ENCODE measurements at regions not wholly inside any gene's neighbourhood (a gene's known extent, or its start where the extent isn't known, plus 50 kb on each side); places are given as distances from the start of the nearest gene placed in this dataset.

DNA sequence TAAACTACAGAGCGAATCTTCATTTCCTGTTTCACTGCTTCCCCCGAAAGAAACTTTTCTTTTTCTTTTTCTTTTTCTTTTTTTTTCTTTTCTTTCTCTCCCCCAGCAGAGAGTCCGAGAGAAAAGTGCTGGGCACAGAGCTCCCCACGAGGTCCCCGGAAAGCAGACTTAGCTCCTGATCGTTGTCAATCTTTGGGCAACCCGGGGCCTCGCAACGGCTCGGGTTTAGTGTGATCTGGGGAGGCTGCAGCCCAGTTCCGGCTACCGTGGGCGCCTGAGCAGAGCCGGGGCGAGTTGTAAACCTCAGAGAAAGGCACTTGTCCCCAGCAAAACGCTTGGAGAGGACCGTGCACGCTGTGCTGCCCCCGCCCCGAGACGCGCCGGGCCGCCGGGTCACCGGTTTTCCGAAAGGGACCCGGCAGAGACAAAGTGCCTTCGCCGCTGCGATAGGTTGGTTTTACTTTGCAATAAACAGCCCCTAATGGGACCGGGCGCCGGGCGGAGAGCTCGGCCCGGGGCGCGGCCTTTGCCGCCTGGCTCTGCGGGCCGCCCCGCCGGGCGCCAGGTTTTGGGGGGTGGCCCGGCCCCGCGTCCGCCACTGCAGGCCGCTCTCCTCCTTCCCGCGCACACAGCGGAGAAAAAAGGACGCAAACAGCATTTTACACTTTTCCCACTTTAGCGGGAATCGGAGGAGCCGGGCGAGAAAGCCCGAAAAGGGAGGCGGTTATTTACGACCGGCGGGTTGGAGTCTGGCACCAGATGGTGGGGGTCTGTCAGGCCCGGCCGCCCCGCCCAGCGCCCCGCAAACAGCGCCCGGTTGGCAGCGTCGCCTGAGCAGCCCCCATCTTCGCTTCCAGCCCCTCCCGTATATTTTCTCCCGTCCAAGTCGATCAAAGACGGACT, 136.0 kb downstream of the INSIG2 start:
- no peaks in the 10 kb centered on the region for H3K9me3 ChIP-seq (ENCODE audit: insufficient read depth, low read depth, low read length)
- no peaks in the 10 kb centered on the region for H4K20me1 ChIP-seq (ENCODE audit: insufficient read depth, low read length, poor library complexity, severe bottlenecking)
- H3F3A ChIP-seq (ENCODE audit: low read depth): no peaks in the 10 kb centered on the region
- no peaks in the 10 kb centered on the region for H3K9me2 ChIP-seq (replicated peaks; ENCODE audit: low read depth, low read length)
- no peaks in the 10 kb centered on the region for H3K36me3 ChIP-seq (ENCODE audit: insufficient read depth, low read length)
- no peaks in the 10 kb centered on the region for H3K4me1 ChIP-seq (ENCODE audit: insufficient read depth, low read length, poor library complexity, severe bottlenecking)
- H3K27me3 ChIP-seq (ENCODE audit: insufficient read depth, low read length, poor library complexity, severe bottlenecking): no peaks in the 10 kb centered on the region
- H3K79me2 ChIP-seq (ENCODE audit: insufficient read depth, low read length): no peaks in the 10 kb centered on the region
- H3K4me3 ChIP-seq (ENCODE audit: low read length, poor library complexity, severe bottlenecking): no peak overlapping the region
- no peak overlapping the region for H3K4me2 ChIP-seq (ENCODE audit: low read depth, low read length, poor library complexity, severe bottlenecking)
- no peak overlapping the region for H2AFZ ChIP-seq (ENCODE audit: low read length)
- TF ChIP-seq EZH2phosphoT487 (IDR thresholded peaks at IDR 0.05; ENCODE audit: borderline replicate concordance): no peak
- TF ChIP-seq, protein P1, sequence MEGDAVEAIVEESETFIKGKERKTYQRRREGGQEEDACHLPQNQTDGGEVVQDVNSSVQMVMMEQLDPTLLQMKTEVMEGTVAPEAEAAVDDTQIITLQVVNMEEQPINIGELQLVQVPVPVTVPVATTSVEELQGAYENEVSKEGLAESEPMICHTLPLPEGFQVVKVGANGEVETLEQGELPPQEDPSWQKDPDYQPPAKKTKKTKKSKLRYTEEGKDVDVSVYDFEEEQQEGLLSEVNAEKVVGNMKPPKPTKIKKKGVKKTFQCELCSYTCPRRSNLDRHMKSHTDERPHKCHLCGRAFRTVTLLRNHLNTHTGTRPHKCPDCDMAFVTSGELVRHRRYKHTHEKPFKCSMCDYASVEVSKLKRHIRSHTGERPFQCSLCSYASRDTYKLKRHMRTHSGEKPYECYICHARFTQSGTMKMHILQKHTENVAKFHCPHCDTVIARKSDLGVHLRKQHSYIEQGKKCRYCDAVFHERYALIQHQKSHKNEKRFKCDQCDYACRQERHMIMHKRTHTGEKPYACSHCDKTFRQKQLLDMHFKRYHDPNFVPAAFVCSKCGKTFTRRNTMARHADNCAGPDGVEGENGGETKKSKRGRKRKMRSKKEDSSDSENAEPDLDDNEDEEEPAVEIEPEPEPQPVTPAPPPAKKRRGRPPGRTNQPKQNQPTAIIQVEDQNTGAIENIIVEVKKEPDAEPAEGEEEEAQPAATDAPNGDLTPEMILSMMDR (conservative IDR thresholded peaks at IDR 0.05; ENCODE audit: low read length): no peak
- H3K9ac ChIP-seq (ENCODE audit: low read depth, low read length, poor library complexity, severe bottlenecking): no peak overlapping the region

DNA sequence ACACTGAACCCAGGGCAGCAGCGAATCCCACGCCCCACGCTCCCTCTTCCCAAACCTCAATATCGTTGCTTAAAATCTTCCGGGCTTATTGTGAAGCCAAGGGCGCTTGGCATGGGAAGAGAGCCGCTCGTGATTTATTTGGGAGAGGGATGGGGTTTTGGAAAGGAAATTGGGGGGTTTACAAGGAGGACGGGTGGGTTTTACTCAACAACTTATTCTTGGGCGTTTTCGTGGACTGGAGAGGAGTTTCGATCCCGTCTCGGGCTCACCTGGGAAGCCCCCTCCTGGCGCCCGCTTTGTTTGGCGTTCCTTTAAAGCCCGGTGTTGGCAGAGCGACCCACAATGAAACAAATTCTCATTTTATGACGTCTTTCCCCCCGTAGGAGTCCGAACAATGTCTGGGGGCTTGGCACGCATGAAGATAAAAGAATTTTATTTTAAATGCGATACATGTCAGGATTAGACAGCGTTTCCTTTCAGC, 135.3 kb downstream of the INSIG2 start:
- Histone ChIP-seq H3K9ac (ENCODE audit: low read depth, low read length, poor library complexity, severe bottlenecking) (no peak overlapping the region), H2AFZ (ENCODE audit: low read length) (no peak overlapping the region), H3F3A (ENCODE audit: low read depth) (no peaks in the 10 kb centered on the region), H3K4me1 (ENCODE audit: insufficient read depth, low read length, poor library complexity, severe bottlenecking) (no peaks in the 10 kb centered on the region), H3K36me3 (ENCODE audit: insufficient read depth, low read length) (no peaks in the 10 kb centered on the region), H3K27me3 (ENCODE audit: insufficient read depth, low read length, poor library complexity, severe bottlenecking) (no peaks in the 10 kb centered on the region), H3K4me2 (ENCODE audit: low read depth, low read length, poor library complexity, severe bottlenecking) (no peak overlapping the region), H4K20me1 (ENCODE audit: insufficient read depth, low read length, poor library complexity, severe bottlenecking) (no peaks in the 10 kb centered on the region), H3K9me2 (replicated peaks; ENCODE audit: low read depth, low read length) (no peaks in the 10 kb centered on the region), H3K79me2 (ENCODE audit: insufficient read depth, low read length) (no peaks in the 10 kb centered on the region), H3K9me3 (ENCODE audit: insufficient read depth, low read depth, low read length) (no peaks in the 10 kb centered on the region), H3K4me3 (ENCODE audit: low read length, poor library complexity, severe bottlenecking) (no peak overlapping the region)
- TF ChIP-seq, protein P1 (conservative IDR thresholded peaks at IDR 0.05; ENCODE audit: low read length): no peak
- no peak for TF ChIP-seq EZH2phosphoT487 (IDR thresholded peaks at IDR 0.05; ENCODE audit: borderline replicate concordance)

DNA sequence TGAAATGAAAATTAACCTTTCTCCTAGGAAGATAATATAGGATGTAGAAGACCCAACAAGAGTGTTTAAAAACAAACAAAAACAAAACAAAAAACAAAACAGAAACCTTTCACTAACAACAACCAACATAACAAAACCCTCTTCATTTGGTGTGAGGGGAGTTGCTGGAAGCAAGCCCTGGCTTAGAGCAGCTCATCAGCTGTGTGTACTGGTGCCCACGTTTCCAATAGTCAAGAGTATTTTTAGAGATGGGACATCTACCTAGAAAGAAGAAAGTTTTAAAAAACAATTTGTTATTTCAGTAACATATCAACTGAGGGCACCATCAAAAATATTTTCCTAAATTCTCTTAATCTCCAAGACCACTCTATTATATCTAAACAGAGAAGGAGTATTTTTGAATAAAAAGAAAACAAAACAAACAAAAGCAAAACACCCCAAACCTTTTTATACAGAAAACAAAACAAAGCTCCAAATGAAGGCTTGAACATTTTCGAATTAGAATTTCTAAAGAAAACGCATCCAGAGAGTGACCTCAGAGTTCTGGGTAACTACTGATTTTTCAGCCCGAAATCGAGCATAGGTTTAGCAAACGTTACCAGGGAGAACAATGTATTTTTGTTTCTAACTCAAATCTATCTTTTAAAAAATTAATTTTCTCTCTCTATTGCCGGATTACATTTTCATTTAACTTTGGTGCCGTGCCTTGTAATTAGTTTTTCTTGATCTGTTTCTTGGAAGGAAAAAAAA, 134.6 kb downstream of the INSIG2 start:
- no peaks in the 10 kb centered on the region for H3K27me3 ChIP-seq (ENCODE audit: insufficient read depth, low read length, poor library complexity, severe bottlenecking)
- no peaks in the 10 kb centered on the region for H3K79me2 ChIP-seq (ENCODE audit: insufficient read depth, low read length)
- no peak overlapping the region for H3K4me3 ChIP-seq (ENCODE audit: low read length, poor library complexity, severe bottlenecking)
- no peaks in the 10 kb centered on the region for H3F3A ChIP-seq (ENCODE audit: low read depth)
- no peak for TF ChIP-seq EZH2phosphoT487 (IDR thresholded peaks at IDR 0.05; ENCODE audit: borderline replicate concordance)
- TF ChIP-seq, protein P1 (conservative IDR thresholded peaks at IDR 0.05; ENCODE audit: low read length): no peak
- no peak overlapping the region for H3K4me2 ChIP-seq (ENCODE audit: low read depth, low read length, poor library complexity, severe bottlenecking)
- no peak overlapping the region for H2AFZ ChIP-seq (ENCODE audit: low read length)
- H3K36me3 ChIP-seq (ENCODE audit: insufficient read depth, low read length): no peaks in the 10 kb centered on the region
- no peaks in the 10 kb centered on the region for H4K20me1 ChIP-seq (ENCODE audit: insufficient read depth, low read length, poor library complexity, severe bottlenecking)
- H3K9ac ChIP-seq (ENCODE audit: low read depth, low read length, poor library complexity, severe bottlenecking): no peak overlapping the region
- no peaks in the 10 kb centered on the region for H3K9me2 ChIP-seq (replicated peaks; ENCODE audit: low read depth, low read length)
- no peaks in the 10 kb centered on the region for H3K9me3 ChIP-seq (ENCODE audit: insufficient read depth, low read depth, low read length)
- H3K4me1 ChIP-seq (ENCODE audit: insufficient read depth, low read length, poor library complexity, severe bottlenecking): no peaks in the 10 kb centered on the region
